ENCODE measurements at regions not wholly inside any gene's neighbourhood (a gene's known extent, or its start where the extent isn't known, plus 50 kb on each side); places are given as distances from the start of the nearest gene placed in this dataset.

DNA sequence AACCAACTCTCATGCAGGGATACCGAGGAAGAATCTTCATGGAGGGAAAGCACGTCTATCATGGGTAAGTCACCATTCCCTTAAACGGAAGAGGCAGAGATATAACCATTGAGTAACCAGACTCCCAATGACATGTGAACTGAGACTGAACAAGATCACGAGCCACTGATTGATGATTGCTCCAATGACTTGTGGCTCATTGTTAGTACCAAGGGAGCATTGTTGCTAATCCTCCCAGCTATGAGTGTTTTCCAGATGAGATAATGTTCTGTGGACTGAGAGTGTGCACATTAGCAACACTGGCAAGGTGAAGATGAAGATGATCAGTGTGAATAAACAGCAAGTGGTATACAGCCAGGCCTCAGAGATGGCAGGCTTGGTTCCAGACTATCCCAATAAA is 219.2 kb upstream of the MAP3K1 start:
- no peak overlapping the region for H3K27ac ChIP-seq
- no peak overlapping the region for H3K4me3 ChIP-seq
- H3K9me3 ChIP-seq = no peaks in the 10 kb centered on the region
- TF ChIP-seq, protein P1, sequence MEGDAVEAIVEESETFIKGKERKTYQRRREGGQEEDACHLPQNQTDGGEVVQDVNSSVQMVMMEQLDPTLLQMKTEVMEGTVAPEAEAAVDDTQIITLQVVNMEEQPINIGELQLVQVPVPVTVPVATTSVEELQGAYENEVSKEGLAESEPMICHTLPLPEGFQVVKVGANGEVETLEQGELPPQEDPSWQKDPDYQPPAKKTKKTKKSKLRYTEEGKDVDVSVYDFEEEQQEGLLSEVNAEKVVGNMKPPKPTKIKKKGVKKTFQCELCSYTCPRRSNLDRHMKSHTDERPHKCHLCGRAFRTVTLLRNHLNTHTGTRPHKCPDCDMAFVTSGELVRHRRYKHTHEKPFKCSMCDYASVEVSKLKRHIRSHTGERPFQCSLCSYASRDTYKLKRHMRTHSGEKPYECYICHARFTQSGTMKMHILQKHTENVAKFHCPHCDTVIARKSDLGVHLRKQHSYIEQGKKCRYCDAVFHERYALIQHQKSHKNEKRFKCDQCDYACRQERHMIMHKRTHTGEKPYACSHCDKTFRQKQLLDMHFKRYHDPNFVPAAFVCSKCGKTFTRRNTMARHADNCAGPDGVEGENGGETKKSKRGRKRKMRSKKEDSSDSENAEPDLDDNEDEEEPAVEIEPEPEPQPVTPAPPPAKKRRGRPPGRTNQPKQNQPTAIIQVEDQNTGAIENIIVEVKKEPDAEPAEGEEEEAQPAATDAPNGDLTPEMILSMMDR (IDR thresholded peaks at IDR 0.05) = no peak
- no peak for TF ChIP-seq POLR2A (IDR thresholded peaks at IDR 0.05)
- H3K4me1 ChIP-seq = no peaks in the 10 kb centered on the region
- no peaks in the 10 kb centered on the region for H3K27me3 ChIP-seq
- H3K36me3 ChIP-seq = no peaks in the 10 kb centered on the region
- DNase-seq = no peak

DNA sequence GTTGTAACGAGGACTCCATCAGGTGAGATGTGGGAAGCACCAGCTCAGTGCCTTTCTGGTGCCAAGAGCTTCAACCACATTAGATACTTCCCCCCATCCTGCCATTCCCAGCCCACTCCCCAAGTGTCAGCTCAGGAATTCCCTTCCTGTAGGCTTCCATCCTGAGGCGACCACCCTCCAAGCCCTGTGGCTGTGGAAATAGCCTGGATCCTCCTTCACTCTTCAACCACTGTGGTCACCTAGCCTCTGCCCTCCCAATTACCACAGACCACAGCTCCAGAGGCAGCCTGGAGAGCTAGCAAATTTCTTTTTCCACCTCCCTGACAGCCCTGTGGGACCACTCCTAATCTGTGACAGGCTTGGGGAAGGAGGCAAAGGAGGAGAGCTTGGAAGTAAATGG is 219.8 kb upstream of the MAP3K1 start:
- Histone ChIP-seq H3K36me3 (no peaks in the 10 kb centered on the region), H3K27ac (no peak overlapping the region), H3K4me1 (no peaks in the 10 kb centered on the region), H3K27me3 (no peaks in the 10 kb centered on the region), H3K4me3 (no peak overlapping the region), H3K9me3 (no peaks in the 10 kb centered on the region)
- TF ChIP-seq, protein P1 (IDR thresholded peaks at IDR 0.05) = no peak
- TF ChIP-seq POLR2A (IDR thresholded peaks at IDR 0.05) = no peak
- no peak for DNase-seq

DNA sequence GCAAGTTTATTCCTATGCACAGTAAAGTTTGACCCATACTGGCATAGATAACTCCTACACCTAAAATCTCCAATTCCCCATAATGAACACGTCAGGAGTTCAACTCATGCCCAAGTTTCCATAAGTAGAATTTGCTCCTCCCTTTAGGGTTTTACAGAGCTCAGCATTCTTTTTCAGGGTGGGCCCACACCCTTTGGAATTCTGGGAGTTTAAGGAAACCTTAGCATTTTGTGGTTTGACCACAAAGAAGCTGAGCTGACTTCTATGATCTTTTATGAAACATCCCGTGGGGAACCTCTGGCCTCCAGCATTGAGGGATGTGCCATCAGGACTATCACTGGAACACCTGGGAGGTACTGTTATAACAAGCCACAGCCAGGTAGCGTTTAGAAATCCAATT is 220.6 kb upstream of the MAP3K1 start:
- no peak overlapping the region for H3K4me3 ChIP-seq
- no peak for DNase-seq
- H3K27ac ChIP-seq = no peak overlapping the region
- no peaks in the 10 kb centered on the region for H3K36me3 ChIP-seq
- H3K4me1 ChIP-seq = peaks cover 0 to 1% (median 0%) of the 10 kb centered on the region in 4 donors
- H3K9me3 ChIP-seq = no peaks in the 10 kb centered on the region
- no peaks in the 10 kb centered on the region for H3K27me3 ChIP-seq
- no peak for TF ChIP-seq POLR2A (IDR thresholded peaks at IDR 0.05)
- TF ChIP-seq, protein P1 (IDR thresholded peaks at IDR 0.05) = no peak

DNA sequence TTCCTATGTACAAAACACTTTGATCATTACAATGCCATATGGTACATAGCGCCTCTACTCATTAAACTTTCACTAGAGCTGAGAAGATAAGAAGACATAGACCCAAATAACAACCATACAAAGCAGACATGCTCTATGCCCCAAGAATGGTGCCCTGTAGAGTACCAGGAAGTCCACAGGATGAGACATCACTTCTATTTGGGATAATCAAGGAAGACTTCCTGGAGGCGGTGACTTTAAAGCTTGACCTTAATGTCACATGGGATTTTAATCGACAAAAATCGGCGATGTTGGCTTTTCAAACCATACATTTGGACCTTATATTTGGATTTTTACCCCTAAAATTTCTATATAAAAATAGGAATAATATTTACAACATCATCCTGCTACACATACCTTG is 224.3 kb upstream of the MAP3K1 start:
- Histone ChIP-seq H3K4me3 (no peak overlapping the region), H3K4me1 (peaks cover 0 to 13% (median 10%) of the 10 kb centered on the region in 4 donors), H3K27ac (no peak overlapping the region), H3K9me3 (no peaks in the 10 kb centered on the region), H3K27me3 (no peaks in the 10 kb centered on the region), H3K36me3 (no peaks in the 10 kb centered on the region)
- DNase-seq = no peak
- TF ChIP-seq, protein P1 (IDR thresholded peaks at IDR 0.05) = no peak
- TF ChIP-seq POLR2A (IDR thresholded peaks at IDR 0.05) = no peak

DNA sequence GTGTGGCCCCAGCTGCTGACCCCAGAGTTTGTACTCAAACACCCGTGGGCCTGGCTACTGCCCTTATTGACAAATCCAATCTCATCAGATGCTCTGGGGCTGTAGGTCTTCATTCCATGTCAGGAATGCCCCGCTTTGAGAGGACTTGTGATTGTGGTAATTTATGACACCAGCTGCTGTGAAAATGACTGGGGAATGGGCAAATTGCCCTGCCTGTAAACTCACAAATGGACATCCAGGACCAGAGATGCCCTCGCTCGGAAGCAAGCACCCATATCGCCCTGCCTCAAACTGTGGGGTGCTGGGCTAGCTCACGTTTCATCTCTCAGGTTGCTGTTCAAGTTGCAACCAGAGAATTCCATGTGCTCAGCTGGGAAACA is 225.9 kb upstream of the MAP3K1 start:
- Histone ChIP-seq H3K27ac (peak overlapping the region; percentile 0 to 84 (median 65)), H3K36me3 (no peaks in the 10 kb centered on the region), H3K9me3 (no peaks in the 10 kb centered on the region), H3K4me1 (peaks cover 0 to 13% (median 10%) of the 10 kb centered on the region in 4 donors), H3K27me3 (no peaks in the 10 kb centered on the region), H3K4me3 (peak overlapping the region in 1 of 4 donors; percentile 15)
- DNase-seq = no peak
- TF ChIP-seq POLR2A (IDR thresholded peaks at IDR 0.05) = no peak
- TF ChIP-seq, protein P1 (IDR thresholded peaks at IDR 0.05) = no peak
